H1 (cell line): ENCODE measurements at regions not wholly inside any gene's neighbourhood (a gene's known extent, or its start where the extent isn't known, plus 50 kb on each side); places are given as distances from the start of the nearest gene placed in this dataset.

ENCODE experiments used
- CTBP2 ChIP-seq: IDR thresholded peaks from 2 replicates; pipeline ENCODE4 v1.7.0; 2011; ENCODE audit warnings: borderline replicate concordance, mild to moderate bottlenecking, moderate library complexity, mixed read lengths, low read length; ENCODE audit not compliant: insufficient read depth, insufficient read length
- GTF2F1 ChIP-seq: IDR thresholded peaks from 2 replicates; pipeline ENCODE4 v1.6.1; 2012; ENCODE audit warnings: low read depth, low read length, improper control_type of control experiment, borderline replicate concordance
- KDM4A ChIP-seq: IDR thresholded peaks from one replicate; pipeline ENCODE4 v1.7.1; 2012; ENCODE audit warnings: low read depth, mild to moderate bottlenecking, moderate library complexity, low read length, inconsistent platforms; ENCODE audit not compliant: severe bottlenecking
- POU5F1 ChIP-seq: IDR thresholded peaks from 2 replicates; pipeline ENCODE4 v1.6.1; 2011; ENCODE audit warnings: low read depth, mild to moderate bottlenecking, low read length, moderate library complexity
- SIN3A ChIP-seq, 2 experiments: IDR thresholded peaks in 1 of 2; conservative IDR thresholded peaks in 1 of 2; 2 replicates each; pipeline ENCODE4 v1.6.1; 2011 to 2012; ENCODE audit warnings: low read length in 2 of 2, improper control_type of control experiment in 1 of 2, low read depth in 1 of 2, mild to moderate bottlenecking in 1 of 2
- SIRT6 ChIP-seq: IDR thresholded peaks from one replicate; pipeline ENCODE4 v1.7.1; 2012; ENCODE audit warnings: low read length, inconsistent platforms
- YY1 ChIP-seq: IDR thresholded peaks from 2 replicates; pipeline ENCODE4 v1.6.1; 2011; ENCODE audit warnings: low read depth, mild to moderate bottlenecking, low read length
- TF ChIP-seq, protein P1 (sequence below): IDR thresholded peaks from 2 replicates; pipeline ENCODE4 v1.6.1; 2012; ENCODE audit warnings: low read length, inconsistent platforms

DNA sequence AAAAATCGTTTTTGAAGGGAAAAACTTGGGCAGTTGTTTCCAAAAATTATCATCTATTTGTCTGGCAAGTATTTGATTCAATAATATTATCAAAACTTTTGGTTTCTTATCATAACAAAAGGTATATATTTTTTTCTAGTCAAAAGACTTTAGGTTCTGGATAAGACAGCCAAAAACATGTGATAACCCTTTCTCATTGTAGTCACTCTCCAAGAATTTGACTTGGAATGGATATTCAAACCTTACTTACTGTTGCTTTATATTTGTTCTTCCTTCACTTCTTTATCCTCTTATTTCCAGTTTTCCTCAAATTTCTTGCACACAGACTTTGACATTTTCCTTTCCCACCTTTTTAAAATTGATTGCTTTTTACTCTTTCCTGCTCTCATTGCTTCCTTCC is 140.9 kb upstream of the FAM3C start (continued):
- TF ChIP-seq SIN3A (conservative IDR thresholded peaks at IDR 0.05 in 1 of 2, IDR thresholded peaks at IDR 0.05 in 1 of 2; ENCODE audit: low read depth in 1 of 2, low read length in 2 of 2) (no peak), GTF2F1 (no peak), YY1 (no peak), SIRT6 (no peak), KDM4A (no peak), POU5F1 (no peak), CTBP2 (no peak)
- TF ChIP-seq, protein P1, sequence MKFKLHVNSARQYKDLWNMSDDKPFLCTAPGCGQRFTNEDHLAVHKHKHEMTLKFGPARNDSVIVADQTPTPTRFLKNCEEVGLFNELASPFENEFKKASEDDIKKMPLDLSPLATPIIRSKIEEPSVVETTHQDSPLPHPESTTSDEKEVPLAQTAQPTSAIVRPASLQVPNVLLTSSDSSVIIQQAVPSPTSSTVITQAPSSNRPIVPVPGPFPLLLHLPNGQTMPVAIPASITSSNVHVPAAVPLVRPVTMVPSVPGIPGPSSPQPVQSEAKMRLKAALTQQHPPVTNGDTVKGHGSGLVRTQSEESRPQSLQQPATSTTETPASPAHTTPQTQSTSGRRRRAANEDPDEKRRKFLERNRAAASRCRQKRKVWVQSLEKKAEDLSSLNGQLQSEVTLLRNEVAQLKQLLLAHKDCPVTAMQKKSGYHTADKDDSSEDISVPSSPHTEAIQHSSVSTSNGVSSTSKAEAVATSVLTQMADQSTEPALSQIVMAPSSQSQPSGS: no peak
